ENCODE measurements at regions not wholly inside any gene's neighbourhood (a gene's known extent, or its start where the extent isn't known, plus 50 kb on each side); places are given as distances from the start of the nearest gene placed in this dataset.

- H3K27me3 Mint-ChIP-seq = peaks cover 36% of the 10 kb centered on the region
- H3K27ac Mint-ChIP-seq = no peak overlapping the region
- no peaks in the 10 kb centered on the region for H3K36me3 Mint-ChIP-seq (ENCODE audit: insufficient read depth)
- TF ChIP-seq CTCF (IDR thresholded peaks at IDR 0.05; ENCODE audit: unreplicated experiment) = no peak
- H3K9me3 Mint-ChIP-seq (ENCODE audit: low read depth) = no peaks in the 10 kb centered on the region
- H3K4me3 Mint-ChIP-seq (ENCODE audit: low read depth) = no peak overlapping the region
- DNase-seq (ENCODE audit: low spot score, unreplicated experiment) = no peak
- H3K4me1 Mint-ChIP-seq (ENCODE audit: low read depth) = no peaks in the 10 kb centered on the region
Observed at GRCh38 chr4:184952522-184952921, 65.8 kb upstream of the HELT start.

DNA sequence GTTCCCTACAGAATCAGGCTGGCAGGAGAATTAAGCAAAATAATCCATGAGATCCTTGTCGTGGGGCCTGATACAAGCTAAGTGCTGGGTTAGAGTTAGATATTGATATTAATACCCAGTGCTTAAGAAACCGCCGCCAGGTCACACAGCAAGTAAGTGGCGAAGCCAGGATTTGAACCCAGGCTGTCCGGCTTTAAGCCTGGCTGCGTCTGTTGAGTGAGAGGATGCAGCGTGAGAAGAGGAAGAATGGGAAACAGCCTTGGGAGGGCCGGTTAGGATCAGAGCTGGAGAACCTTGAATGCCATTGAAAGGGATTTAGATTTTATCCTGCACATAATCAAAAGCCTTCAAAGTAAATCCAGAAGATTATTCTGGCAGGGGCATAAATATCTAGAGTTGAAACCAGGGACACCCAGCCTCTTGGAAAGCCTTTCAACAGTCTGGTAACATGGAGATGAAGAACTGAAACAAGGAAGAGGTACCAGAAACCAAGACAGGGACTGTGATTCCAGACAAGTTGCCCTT lies 64.8 kb upstream of the HELT start:
- Mint-ChIP-seq H3K36me3 (ENCODE audit: insufficient read depth) (no peaks in the 10 kb centered on the region), H3K27me3 (peaks cover 36% of the 10 kb centered on the region), H3K4me3 (ENCODE audit: low read depth) (no peak overlapping the region), H3K27ac (no peak overlapping the region), H3K9me3 (ENCODE audit: low read depth) (no peaks in the 10 kb centered on the region), H3K4me1 (ENCODE audit: low read depth) (no peaks in the 10 kb centered on the region)
- no peak for TF ChIP-seq CTCF (IDR thresholded peaks at IDR 0.05; ENCODE audit: unreplicated experiment)
- no peak for DNase-seq (ENCODE audit: low spot score, unreplicated experiment)

DNA sequence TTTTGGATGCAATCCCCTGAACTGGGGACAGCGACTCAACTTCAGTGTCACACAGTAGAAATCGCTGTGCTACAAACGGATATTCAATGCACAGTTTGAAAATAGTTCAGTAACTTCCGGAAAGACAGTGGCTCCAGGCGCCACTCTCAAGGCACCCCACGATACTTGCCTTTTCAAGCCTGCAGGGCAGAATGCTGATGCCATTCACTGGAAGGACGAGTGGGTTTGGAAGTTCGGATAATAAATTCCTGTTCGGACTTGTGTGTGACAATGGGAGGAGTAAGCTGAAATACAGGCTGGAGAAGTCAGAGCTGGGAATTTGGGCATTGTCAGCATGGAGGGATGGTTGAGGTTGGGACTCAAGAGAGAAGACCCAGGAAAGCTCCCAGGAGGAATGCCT lies 64.3 kb upstream of the HELT start:
- Mint-ChIP-seq H3K9me3 (ENCODE audit: low read depth) (no peaks in the 10 kb centered on the region), H3K4me1 (ENCODE audit: low read depth) (no peaks in the 10 kb centered on the region), H3K4me3 (ENCODE audit: low read depth) (no peak overlapping the region), H3K27ac (no peak overlapping the region), H3K27me3 (peaks cover 32% of the 10 kb centered on the region), H3K36me3 (ENCODE audit: insufficient read depth) (no peaks in the 10 kb centered on the region)
- no peak for TF ChIP-seq CTCF (IDR thresholded peaks at IDR 0.05; ENCODE audit: unreplicated experiment)
- DNase-seq (ENCODE audit: low spot score, unreplicated experiment) = no peak

DNA sequence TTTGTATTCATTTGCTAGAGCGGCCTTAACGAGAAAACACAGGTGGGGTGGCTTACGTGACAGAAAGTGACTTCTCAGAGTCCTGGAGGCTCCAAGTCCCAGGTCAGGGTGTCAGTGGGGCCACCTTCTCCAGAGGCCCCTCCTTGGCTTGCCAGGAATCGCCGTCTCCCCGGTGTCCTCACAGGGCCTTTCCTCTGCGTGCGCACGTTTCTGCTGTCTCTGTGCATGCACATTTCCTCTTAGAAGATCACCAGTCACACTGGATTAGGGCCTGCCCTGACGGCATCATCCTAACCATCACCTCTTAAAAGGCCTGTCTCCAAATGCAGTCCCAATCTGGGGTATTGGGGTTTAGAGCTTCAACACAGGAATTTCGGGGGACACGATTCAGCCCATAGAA lies 63.8 kb upstream of the HELT start:
- Mint-ChIP-seq H3K27me3 (peaks cover 29% of the 10 kb centered on the region), H3K36me3 (ENCODE audit: insufficient read depth) (no peaks in the 10 kb centered on the region), H3K4me3 (ENCODE audit: low read depth) (no peak overlapping the region), H3K9me3 (ENCODE audit: low read depth) (no peaks in the 10 kb centered on the region), H3K27ac (no peak overlapping the region), H3K4me1 (ENCODE audit: low read depth) (no peaks in the 10 kb centered on the region)
- DNase-seq (ENCODE audit: low spot score, unreplicated experiment) = no peak
- no peak for TF ChIP-seq CTCF (IDR thresholded peaks at IDR 0.05; ENCODE audit: unreplicated experiment)

DNA sequence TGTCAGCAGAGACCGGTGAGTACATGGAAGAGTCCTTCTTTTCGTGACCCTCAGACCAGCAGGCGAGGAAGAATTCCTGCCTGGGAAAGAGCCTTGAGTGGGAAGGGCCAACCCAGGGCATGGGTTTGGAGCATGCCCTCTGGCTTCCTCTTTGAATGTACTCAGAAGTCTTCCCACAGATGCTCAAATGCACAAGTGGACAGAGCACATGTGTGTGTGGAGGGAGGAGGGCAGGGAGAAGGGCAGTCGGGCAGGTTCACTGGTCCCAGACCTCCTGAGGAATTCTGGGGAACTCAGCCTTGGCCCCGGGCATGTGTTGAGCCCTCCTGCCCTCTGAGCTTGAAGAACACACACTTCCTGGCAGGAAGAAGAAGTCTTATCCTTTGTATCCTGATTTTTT lies 63.2 kb upstream of the HELT start:
- no peak overlapping the region for H3K27ac Mint-ChIP-seq
- no peaks in the 10 kb centered on the region for H3K4me1 Mint-ChIP-seq (ENCODE audit: low read depth)
- peaks cover 23% of the 10 kb centered on the region for H3K27me3 Mint-ChIP-seq

More for the DNA sequence above, 63.2 kb upstream of the HELT start:
- DNase-seq (ENCODE audit: low spot score, unreplicated experiment) = no peak
- no peak for TF ChIP-seq CTCF (IDR thresholded peaks at IDR 0.05; ENCODE audit: unreplicated experiment)
- Mint-ChIP-seq H3K36me3 (ENCODE audit: insufficient read depth) (no peaks in the 10 kb centered on the region), H3K9me3 (ENCODE audit: low read depth) (no peaks in the 10 kb centered on the region), H3K4me3 (ENCODE audit: low read depth) (no peak overlapping the region)
